ENCODE measurements at regions not wholly inside any gene's neighbourhood (a gene's known extent, or its start where the extent isn't known, plus 50 kb on each side); places are given as distances from the start of the nearest gene placed in this dataset.

GRCh38 chr6:144418959-144419545 is 133.9 kb downstream of the UTRN start:
- TF ChIP-seq CTCF (conservative IDR thresholded peaks at IDR 0.05) (no peak), ZFX (IDR thresholded peaks at IDR 0.05) (no peak)

Measured in C4-2B (cell line).